Esophagus squamous epithelium (tissue), 5 donors: ENCODE measurements at regions not wholly inside any gene's neighbourhood (a gene's known extent, or its start where the extent isn't known, plus 50 kb on each side); places are given as distances from the start of the nearest gene placed in this dataset.

Experiments used
- DNase-seq: peaks from one replicate; lab custom pipeline; 2025; lab: John Stamatoyannopoulos, UW
- H3K27ac ChIP-seq, 4 donors: fragments of 200-600 bp; sonication (generic); one replicate each; pipeline ENCODE4 v1.5.1; 2016 to 2019; ENCODE audit warnings: mild to moderate bottlenecking in 1 of 4
- H3K27me3 ChIP-seq, 4 donors: fragments of 200-600 bp; sonication (generic); 1 replicate in 3 of 4; 2 replicates in 1 of 4; pipeline versions ENCODE4 v1.5.1 to v1.6.0; 2017 to 2021; ENCODE audit warnings: antibody characterized with exemption in 1 of 4
- H3K36me3 ChIP-seq, 3 donors: fragments of 200-600 bp; sonication (generic); one replicate each; pipeline ENCODE4 v1.5.1; 2016 to 2019
- H3K4me1 ChIP-seq, 3 donors: fragments of 200-600 bp; sonication (generic); one replicate each; pipeline ENCODE4 v1.5.1; 2017 to 2019
- H3K4me3 ChIP-seq, 4 donors: fragments of 200-600 bp; sonication (generic); 1 replicate in 3 of 4; 2 replicates in 1 of 4; pipeline ENCODE4 v1.5.1; 2016 to 2019; ENCODE audit warnings: mild to moderate bottlenecking in 2 of 4, moderate library complexity in 1 of 4
- H3K9me3 ChIP-seq, 3 donors: fragments of 200-600 bp; sonication (generic); one replicate each; pipeline ENCODE4 v1.5.1; 2016 to 2019
- POLR2A ChIP-seq, 4 donors: fragments of 450-650 bp; IDR thresholded peaks; one replicate each; pipeline ENCODE4 v1.6.1; 2017; ENCODE audit warnings: antibody characterized with exemption in 4 of 4, mild to moderate bottlenecking in 4 of 4, moderate library complexity in 3 of 4
- WGBS, 2 donors: methylation state at CpG; one replicate each; pipeline ENCODE4 v1.1.5; 2018; 5-methylcytosine and 5-hydroxymethylcytosine counted together
- intact Hi-C: fragments of 100-400 bp; cut with DNase I; formaldehyde crosslinking; loops from one replicate; pipeline ENCODE4 v1.15.0; 2022
- TF ChIP-seq, protein P1 (sequence below), 6 experiments: fragments of 450-650 bp in 4 of 6; fragments of 200-600 bp in 2 of 6; sonication (generic) in 2 of 6; IDR thresholded peaks; one replicate each; pipeline ENCODE4 v1.5.1; 2016 to 2019; ENCODE audit warnings: antibody characterized with exemption in 6 of 6, mild to moderate bottlenecking in 4 of 6, moderate library complexity in 4 of 6
- donor health status: DM: yes; HTN: yes; CAD: no.

DNA sequence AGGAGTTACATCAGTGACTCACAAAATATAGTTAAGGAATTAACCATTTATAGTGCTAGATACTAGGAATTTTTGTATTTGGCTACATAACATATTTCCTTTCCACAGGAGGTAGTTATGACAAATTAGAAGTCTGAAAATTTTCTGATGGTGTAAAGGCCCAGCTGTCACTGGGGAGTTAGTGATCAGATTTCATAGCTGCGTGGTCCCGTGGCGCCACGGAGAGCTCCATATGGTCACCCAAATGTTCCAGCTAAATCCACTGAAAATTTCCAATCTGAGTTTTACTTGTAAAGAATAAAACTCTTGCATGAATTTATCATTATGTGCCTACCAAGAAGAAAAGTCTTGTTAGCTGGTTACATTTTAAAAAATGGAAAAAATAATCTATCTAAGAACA, 368.9 kb upstream of the PLSCR5 start:
- no peaks in the 10 kb centered on the region for H3K27me3 ChIP-seq
- intact Hi-C loops = no loop called here
- no peak for TF ChIP-seq POLR2A (IDR thresholded peaks at IDR 0.05)
- TF ChIP-seq, protein P1, sequence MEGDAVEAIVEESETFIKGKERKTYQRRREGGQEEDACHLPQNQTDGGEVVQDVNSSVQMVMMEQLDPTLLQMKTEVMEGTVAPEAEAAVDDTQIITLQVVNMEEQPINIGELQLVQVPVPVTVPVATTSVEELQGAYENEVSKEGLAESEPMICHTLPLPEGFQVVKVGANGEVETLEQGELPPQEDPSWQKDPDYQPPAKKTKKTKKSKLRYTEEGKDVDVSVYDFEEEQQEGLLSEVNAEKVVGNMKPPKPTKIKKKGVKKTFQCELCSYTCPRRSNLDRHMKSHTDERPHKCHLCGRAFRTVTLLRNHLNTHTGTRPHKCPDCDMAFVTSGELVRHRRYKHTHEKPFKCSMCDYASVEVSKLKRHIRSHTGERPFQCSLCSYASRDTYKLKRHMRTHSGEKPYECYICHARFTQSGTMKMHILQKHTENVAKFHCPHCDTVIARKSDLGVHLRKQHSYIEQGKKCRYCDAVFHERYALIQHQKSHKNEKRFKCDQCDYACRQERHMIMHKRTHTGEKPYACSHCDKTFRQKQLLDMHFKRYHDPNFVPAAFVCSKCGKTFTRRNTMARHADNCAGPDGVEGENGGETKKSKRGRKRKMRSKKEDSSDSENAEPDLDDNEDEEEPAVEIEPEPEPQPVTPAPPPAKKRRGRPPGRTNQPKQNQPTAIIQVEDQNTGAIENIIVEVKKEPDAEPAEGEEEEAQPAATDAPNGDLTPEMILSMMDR (IDR thresholded peaks at IDR 0.05) = no peak
- 86 to 93% methylated on average over 4 of the region's 4 CpGs for WGBS, 2 donors
- no peaks in the 10 kb centered on the region for H3K4me1 ChIP-seq
- H3K36me3 ChIP-seq = no peaks in the 10 kb centered on the region
- DNase-seq = no peak
- H3K27ac ChIP-seq = no peak overlapping the region
- no peak overlapping the region for H3K4me3 ChIP-seq
- peaks cover 0 to 8% (median 0%) of the 10 kb centered on the region in 3 donors for H3K9me3 ChIP-seq

DNA sequence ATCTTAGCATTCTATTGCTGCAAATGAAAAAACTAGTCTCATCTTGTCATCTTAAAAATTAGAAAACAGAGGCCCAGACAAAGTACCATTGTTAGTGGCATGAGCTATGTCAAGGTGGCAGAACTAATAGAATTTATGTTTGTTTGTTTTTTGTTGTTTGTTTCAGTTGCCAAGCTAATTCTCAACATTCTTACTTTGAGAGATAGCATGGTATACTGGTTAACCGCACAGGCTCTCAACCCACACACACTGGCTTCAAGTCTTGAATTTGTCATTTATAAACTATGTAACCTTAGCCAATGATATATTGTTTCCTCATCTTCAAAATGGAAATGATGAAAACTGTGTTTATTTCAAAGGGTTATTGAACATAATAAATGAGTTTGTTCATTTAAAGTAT, 367.6 kb upstream of the PLSCR5 start:
- no peak overlapping the region for H3K27ac ChIP-seq
- no peaks in the 10 kb centered on the region for H3K36me3 ChIP-seq
- intact Hi-C loops = no loop called here
- no peak for TF ChIP-seq POLR2A (IDR thresholded peaks at IDR 0.05)
- TF ChIP-seq, protein P1 (IDR thresholded peaks at IDR 0.05) = no peak
- DNase-seq = no peak
- H3K4me1 ChIP-seq = no peaks in the 10 kb centered on the region
- no peak overlapping the region for H3K4me3 ChIP-seq
- H3K27me3 ChIP-seq = no peaks in the 10 kb centered on the region
- WGBS, 2 donors = 73 to 80% methylated on average over 1 of the region's 1 CpG
- H3K9me3 ChIP-seq = peaks cover 0 to 8% (median 0%) of the 10 kb centered on the region in 3 donors

DNA sequence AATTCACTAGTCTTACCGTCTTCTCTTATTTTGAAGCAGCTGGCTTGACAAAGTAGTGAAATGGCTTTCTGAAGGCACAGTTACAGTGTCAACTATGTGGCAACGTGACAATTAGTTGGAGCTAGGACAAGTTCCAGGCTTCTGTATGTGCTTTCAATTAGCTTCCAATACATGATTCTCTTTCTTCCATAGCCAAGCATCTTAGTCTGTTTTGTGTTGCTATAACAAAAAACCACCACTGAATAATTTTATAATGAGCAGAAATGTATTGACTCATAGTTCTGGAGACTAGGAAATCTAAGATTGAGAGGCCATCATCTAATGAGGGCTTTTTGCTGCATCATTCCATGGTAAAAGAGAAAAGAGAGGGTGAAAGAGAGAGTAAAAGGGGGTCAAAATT, 365.1 kb upstream of the PLSCR5 start:
- Histone ChIP-seq H3K4me3 (no peak overlapping the region), H3K27ac (no peak overlapping the region), H3K4me1 (no peaks in the 10 kb centered on the region), H3K36me3 (no peaks in the 10 kb centered on the region), H3K27me3 (no peaks in the 10 kb centered on the region), H3K9me3 (peaks cover 0 to 8% (median 0%) of the 10 kb centered on the region in 3 donors)
- intact Hi-C loops = no loop called here
- TF ChIP-seq, protein P1 (IDR thresholded peaks at IDR 0.05) = no peak
- no peak for TF ChIP-seq POLR2A (IDR thresholded peaks at IDR 0.05)
- DNase-seq = no peak
- 73 to 85% methylated on average over 2 of the region's 2 CpGs for WGBS, 2 donors

DNA sequence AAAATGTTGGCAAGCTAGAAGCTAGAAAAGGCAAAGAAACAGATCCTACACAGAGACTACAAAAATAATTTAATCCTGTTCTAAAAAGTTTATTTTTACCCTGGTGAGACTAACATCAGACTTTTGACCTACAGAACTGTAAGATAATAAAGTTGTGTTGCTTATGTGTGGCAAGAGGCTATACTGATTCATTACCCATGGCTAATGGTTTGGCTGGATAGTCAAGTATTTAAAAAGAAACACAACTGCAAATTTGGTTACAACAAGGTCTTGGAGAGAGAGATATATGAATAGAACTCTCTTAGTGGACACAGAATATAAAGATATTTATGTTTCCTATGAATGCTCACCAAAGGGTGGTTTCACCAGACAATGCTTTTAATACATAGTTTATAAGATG, 364.2 kb upstream of the PLSCR5 start:
- H3K36me3 ChIP-seq = no peaks in the 10 kb centered on the region
- TF ChIP-seq, protein P1 (IDR thresholded peaks at IDR 0.05) = no peak
- no peak for TF ChIP-seq POLR2A (IDR thresholded peaks at IDR 0.05)
- H3K4me1 ChIP-seq = no peaks in the 10 kb centered on the region
- no peak overlapping the region for H3K27ac ChIP-seq
- no peak overlapping the region for H3K4me3 ChIP-seq
- no peaks in the 10 kb centered on the region for H3K27me3 ChIP-seq
- peaks cover 0 to 8% (median 0%) of the 10 kb centered on the region in 3 donors for H3K9me3 ChIP-seq
- intact Hi-C loops = no loop called here
- DNase-seq = no peak

DNA sequence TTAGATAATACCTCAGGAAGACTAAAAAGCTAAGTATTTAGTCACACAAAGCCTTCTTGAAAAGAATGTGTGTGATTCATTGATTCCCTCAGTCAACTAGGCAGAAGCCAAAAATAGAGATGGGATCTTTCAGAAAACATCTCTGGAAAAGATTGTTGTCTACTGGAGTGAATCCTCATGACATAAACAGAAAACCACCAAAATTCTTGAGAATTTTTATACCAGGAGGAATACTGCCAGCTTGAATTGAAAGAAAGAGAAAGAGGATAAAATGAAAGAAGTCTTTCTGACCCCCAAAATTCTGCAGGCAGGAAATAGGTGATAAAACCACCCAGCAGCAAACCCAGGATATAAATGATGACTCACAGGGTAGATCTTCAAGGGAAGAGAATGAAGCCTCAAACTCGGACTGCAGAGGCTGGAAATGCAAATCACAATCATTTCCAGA, 363.1 kb upstream of the PLSCR5 start:
- intact Hi-C loops = no loop called here
- WGBS, 2 donors = 33 to 38% methylated on average over 1 of the region's 1 CpG
- no peak overlapping the region for H3K27ac ChIP-seq
- H3K9me3 ChIP-seq = peaks cover 0 to 11% (median 0%) of the 10 kb centered on the region in 3 donors
- TF ChIP-seq, protein P1 (IDR thresholded peaks at IDR 0.05) = no peak
- TF ChIP-seq POLR2A (IDR thresholded peaks at IDR 0.05) = no peak
- no peaks in the 10 kb centered on the region for H3K4me1 ChIP-seq
- H3K36me3 ChIP-seq = no peaks in the 10 kb centered on the region
- H3K4me3 ChIP-seq = no peak overlapping the region
- no peak for DNase-seq
- no peaks in the 10 kb centered on the region for H3K27me3 ChIP-seq
